Activated T-cell treated with anti-CD3 and anti-CD28 coated beads, Interleukin-2, amount 50 U/mL, for 48 hours (primary cell): ENCODE measurements at regions not wholly inside any gene's neighbourhood (a gene's known extent, or its start where the extent isn't known, plus 50 kb on each side); places are given as distances from the start of the nearest gene placed in this dataset.

ENCODE experiments used
- DNase-seq, 2 experiments: peaks; one replicate each; pipeline ENCODE4 v3.0.0-alpha.2; 2020

DNA sequence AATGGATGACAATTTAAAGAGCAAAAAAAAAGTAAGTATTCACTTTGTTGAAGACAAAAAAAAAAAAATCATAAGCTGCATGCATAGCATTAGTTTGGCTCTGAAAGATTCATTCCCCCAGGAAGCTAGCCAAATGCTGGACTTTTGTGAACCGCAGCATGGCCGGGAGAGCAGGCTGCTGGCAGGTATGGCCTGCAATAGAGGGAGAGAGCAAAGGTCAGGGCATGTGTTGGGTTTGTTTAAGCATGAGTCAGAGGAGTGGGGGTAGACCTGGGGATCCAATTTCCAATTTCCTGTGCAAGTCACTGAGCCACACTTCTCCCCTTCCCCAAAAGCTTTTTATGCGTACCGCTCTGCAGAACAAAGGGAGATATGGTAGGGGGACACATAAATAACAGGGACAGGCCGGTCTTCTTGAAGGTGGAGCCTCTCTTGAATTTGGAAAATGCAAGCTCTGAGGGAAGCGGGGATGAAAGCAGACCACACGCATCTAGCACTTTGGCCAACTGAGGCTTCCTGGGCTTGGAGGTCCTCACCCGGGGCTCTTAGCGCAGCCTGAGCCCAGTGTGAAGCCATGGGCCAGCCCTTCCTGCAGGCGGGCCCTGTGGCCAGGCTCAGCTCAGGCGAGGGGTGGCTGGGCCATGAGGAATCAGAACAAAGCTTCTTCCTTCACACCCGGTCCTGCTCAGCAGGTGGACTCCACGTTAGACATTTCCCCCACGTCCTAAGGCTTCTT, 171.1 kb downstream of the TOMM20 start:
- DNase-seq: peak; percentile 22 to 25

DNA sequence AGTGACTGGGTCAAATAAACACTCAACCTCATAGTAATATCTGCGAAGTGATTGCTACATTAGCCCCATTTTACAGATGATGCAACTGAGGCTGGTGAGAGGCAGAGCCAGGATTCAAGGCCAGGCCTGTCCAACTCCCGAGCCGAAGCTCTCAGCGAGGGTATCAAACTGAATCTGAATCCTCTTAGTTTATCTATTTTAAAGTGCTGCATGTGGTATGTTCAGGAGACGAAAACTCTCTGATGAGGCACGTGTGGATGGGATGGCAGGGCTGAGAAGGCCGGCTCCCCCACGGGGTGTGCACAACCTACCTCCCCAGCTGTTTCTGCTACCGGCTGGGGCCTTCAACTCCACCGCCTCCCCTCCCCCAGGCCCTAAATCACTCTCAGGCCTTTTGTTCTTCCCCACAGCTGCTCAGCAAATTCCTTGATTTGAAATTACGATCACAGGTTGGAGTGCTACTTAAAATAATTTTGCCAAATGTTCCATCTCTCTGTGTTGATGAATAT, 171.8 kb downstream of the TOMM20 start:
- DNase-seq: peak; percentile 17

DNA sequence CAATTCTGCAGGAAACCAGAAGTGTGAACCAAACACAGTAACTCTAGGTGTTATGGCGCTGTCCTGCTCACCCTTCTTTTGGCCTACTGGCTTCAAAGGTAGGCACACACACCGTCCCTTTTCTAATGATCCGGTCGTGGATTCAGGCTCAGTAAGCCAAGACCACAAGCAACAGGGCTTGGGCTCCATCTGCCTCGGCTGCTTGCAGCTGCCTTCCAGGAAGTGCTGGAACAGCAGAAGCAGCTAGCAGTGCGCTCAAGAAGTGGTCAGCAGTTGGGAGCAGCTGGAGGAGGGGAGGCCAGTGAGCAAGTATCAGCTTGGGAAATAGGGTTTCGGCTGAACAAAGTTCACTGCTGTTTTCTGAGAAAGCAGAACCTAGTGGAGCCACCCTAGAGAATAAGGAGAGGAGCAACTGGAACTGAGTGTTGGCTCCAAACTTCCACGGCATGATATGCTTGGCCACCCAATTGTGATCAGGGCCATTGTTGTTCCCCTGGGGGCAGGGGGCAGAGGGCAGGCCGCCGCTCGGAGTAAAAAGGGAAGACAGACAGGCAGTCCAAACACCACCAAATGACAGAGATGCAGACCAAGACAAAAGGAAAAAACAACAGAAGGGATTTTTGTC, 173.4 kb downstream of the TOMM20 start:
- peak; percentile 34 to 43 for DNase-seq

DNA sequence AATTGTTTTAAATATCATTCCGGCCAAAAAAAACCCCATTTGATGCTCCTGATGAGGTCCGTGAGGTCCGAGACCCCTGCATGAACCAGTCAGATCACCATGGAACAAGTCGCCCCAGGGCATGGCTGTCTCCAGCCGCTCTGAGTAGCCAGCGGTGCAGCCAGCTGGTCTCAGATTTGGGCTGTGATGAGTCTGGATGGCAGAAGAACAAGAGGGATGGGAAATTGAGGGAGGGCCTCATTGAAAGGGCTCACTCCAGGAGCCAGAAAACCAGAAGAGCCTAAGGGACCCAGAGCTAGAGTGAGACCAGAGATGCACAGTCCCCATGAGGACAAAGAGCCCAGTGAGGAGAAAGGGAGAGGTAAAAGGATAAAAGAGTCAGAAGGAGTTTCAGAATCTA, 174.0 kb downstream of the TOMM20 start:
- peak; percentile 15 to 19 for DNase-seq

DNA sequence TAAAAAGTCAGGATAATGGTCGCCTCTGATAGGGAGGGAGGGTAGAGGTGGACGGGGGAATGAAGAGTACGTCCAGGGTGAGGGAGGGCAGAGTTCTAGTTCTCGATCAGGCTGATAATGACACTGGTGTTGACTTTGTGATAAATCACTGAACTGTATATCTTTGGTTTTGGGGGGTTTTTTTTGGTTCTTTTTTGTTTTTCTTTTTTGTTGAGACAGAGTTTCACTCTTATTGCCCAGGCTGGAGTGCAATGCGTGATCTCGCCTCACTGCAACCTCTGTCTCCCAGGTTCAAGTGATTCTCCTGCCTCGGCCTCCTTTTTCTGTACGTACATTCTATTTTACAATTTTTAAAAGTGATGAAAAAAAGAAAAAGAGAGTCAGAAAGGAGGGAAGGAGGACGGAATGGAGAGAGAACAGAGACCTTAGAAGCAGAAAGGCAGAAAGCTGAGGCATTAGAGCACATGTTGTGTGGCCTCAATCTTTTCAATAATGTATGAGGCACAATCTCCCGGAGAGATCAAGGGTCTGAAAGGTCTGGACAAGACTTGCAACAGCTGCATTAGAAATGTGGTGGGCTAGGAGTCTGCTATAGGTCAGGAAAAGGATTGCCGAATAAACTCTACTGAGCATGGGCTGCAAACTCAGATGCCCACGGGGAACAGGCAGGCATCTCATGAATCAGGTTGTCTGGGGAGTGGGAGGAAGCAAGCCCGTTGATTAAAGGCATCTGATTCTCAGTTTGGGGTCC, 174.8 kb downstream of the TOMM20 start:
- peak; percentile 16 to 18 for DNase-seq

DNA sequence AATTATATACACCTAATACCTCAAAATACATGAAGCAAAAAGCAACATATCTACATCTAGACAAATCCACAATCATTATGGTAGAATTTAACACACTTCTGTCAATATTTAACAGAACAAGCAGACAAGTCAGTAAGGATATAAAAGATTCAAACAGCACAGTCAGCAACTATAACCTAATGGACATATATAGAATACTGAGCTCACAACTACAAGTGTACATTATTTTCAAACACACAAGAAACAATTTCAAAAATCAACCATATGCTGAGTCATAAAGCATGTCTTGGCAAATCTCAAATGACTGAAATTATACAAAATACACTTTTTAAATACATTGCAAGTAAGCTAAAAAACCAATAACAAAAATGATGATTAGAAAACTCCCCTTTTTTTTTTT, 178.0 kb downstream of the TOMM20 start:
- no peak for DNase-seq

DNA sequence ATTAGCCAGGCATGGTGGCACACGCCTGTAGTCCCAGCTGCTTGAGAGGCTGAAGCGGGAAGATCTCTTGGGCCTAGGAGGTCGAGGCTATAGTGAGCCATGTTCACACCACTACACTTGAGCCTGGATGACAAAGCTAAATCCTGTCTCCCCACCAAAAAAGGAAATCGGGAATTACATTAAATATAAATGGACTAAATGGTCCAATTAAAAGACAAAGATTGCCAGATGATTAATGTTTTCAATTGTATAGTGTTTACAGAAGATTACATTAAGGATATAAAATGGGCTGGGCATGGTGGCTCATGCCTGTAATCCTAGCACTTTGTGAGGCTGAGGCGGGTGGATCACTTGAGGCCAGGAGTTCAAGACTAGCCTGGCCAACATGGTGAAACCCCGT, 179.1 kb downstream of the TOMM20 start:
- DNase-seq: peak in 1 of 2 experiments; percentile 12

DNA sequence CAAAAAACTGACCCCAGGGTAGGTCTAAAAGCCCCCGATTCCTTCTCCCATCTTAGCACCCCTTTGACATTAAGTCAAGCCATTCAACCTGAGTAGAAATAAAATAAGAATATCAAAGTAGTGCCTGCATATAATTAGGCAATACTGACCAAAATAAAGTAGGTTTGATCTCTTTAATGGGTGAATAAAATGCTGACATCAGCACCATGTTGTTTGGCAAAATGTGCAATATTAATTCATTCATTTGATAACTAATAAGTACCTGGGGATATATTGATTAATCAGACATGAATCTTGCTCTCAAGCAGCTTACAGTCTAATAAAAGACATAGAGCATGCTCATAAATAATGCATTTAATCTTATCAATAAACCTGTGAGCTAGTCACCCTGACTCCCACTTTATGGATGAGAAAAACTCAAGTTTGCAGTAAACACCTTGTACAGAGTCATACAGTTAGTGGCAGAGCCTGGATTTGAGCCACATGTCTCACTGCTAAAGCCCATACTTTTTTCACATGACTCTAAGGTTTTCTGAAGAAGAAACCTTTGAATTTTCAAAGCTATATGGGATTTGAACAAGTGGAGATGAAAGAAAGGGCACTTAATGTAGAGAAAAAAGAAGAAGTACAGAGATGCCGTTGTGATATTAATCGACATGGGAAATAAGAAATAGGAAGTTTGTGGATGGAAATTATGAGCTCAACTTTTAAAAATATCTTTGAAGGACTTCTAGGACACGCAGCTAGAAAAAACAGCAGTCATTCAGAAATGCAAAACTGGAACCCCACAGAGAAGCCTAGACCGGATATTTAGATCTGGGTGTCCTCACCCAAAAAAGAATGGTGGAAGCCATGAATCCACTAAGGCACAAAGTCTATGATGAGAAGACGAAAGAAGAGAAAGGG, 183.9 kb downstream of the TOMM20 start:
- no peak for DNase-seq

DNA sequence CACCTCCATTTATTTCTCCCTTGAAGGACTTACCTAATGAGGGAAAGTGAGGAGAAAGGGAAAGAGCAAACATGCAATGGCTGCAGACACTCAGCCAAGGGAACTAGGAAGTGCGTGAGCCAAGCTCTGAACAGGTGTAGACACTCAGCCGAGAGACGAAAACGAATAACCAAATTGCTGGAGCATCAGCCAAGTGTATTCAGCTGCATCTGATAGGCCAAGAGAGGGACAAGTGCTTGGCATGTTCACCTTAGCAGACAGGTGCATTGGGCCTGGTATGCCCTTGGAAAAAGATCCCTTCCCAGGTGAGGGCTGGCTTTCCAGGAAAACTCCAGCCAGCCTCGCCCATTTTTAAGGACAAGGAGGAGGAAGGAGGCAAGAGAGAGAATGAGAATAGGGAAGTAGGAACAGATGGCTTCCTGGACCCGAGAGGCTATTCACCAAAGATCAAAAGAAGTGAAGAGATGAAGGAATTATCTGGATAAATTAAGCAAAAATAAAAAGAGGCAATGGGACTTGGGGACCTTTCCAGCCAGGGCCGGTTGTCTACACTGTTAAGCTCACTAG, 184.7 kb downstream of the TOMM20 start:
- peak in 1 of 2 experiments; percentile 13 for DNase-seq

DNA sequence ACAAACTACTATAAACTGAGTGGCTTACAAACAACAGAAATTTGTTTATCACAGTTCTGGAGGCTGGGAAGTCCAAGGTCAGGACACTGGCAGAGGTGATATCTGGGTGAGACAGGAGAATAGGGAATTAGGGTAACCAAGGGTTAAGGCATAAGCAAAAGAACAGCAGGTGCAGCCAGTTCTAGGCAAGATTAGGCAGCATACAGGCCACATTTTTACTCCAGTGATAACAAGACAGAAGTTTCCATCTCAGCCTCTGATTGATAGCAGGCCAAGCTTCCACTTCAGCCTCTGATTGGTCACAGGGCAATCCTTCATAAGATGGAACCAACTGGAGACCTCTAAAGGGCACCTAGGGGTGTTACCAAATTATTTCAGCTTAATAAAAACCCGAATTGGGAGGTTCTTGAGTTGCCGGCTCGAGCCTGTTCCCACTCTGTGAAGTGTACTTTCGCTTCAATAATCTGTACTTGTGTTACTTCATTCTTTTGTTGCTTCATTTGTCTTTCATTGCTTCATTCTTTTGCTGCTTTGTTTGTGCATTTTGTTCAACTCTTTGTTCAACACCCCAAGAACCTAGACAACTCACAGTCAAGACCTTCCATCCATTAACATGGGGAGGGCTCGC, 185.6 kb downstream of the TOMM20 start:
- no peak for DNase-seq

DNA sequence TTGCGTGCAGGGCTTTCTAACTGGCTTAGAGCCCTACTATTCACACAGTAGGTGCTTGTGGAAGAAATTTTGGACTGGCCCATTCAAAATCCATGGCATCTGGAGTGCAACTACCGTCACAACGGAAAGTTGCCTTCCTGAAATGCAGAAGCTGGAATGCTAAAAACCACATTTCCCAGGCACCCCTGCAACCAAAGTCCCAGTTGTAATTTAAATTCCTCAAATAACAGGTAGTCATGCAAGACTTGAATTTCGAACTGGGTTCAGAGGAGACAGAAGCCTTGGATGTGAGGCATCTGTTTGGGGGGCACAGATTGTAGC, 186.7 kb downstream of the TOMM20 start:
- peak in 1 of 2 experiments; percentile 6 for DNase-seq

DNA sequence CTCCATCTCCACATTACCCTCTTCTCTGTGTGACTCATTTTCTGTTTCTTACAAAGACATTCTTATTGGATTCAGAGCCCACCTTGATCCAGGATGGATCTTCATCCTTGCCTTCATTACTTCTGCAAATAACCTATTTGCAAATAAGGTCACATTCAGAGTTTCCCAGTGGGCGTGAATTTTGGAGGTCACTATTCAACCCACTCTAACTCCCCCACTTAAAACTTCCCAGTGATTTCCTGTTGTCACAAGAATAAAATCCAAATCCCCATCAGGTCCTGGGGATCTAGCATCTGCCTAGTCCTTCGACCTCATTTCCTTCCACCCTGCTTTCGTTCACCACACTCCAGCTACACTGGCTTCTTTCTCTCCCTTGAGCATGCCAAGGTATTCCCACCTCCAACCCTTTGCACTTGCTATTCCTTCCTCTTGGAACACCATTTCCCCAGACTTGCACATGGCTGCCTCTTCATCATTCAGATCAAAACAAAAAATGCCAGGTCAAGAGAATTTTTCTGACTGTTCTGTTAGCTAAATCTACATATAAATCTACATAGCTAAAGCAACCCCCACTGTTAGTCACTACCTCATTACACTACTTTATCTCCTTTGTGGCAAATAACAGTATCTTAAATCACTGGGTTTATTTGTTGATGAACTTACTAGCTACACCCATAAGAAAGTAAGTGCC, 187.2 kb downstream of the TOMM20 start:
- DNase-seq: peak in 1 of 2 experiments; percentile 14

DNA sequence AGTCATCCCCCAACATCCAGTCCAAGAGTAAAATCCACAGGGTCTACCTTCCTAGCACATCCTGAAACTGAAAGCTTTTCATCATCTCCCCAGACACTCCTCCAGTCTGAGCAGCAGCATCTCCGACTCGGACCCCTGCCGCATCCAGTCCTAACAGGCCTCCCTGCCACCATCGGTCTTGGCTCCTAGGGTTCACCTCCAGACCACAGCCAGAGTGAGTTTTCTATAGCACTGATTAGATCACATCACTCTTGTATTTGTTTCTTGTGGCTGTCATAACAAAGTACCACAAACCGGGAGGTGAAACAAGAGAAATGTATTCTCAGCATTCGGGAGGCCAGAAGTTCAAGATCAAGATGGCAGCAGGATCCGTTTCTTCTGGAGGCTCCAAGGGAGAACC, 187.8 kb downstream of the TOMM20 start:
- DNase-seq: no peak

DNA sequence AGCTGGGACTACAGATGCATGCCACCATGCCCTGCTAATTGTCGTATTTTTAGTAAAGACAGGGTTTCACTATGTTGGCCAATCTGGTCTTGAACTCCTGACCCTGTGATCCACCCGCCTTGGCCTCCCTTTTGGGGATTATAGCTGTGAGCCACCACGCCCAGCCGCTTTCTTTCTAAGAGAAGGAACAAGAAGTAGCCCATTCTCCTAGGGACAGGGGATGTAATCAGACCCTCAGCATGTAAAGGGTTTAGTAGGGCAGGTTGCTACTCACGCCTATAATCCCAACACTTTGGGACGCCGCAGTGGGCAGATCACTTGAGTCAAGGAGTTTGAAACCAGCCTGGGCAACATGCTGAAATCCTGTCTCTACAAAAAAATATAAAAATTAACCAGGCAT, 189.7 kb downstream of the TOMM20 start:
- DNase-seq: no peak

DNA sequence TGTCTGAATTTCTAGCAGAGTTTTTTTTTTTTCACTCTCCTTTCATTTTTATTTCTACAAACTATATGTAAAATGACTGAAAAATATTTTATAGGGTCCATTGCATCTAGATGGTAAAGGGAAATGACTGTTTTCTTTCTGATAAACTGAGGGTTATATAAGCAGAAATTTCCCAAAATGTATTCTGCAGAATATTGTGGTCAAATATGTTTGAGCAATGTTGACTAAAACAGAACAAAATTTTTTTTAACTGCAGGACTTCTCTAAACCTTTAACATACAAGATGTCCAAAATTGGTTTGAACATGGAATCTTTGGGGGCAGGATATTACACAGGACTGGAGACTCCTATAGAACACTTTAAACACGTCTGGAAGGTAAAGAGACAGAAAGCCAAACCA, 190.5 kb downstream of the TOMM20 start:
- DNase-seq: no peak

DNA sequence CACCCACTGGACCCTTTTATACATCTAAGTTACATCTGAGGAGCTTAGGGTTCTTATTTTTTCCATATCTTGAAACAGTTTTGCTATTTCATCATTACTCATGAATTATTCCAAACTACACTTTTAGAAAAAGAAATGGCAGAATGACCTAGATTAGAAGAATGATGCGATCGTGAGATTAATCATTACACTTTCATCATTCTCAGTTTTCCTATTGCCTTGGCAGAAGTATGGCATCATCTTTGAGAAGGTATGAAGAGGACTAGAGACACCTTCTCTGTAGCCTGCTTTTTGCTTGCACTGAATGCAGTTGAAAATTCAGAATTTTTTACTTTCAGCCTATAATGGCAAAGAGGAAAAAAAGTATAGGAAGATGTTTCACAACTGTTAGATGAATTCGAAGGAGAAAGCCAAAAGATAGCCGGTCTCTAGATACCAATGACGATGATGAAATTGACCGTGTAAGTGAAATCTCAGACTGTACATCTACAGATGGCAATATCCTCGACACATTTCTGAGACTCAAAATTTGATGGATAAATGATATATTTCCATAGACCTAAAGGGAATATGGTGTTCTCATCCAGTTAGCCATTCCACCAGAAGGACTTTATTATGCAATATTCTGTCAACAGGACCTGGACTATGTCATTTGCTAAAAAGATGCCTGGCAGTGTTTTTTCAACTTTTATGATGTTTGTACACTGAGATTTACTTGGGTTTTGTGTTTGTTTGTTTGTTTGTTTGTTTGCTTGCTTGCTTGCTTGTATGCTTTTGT, 191.8 kb downstream of the TOMM20 start:
- no peak for DNase-seq

DNA sequence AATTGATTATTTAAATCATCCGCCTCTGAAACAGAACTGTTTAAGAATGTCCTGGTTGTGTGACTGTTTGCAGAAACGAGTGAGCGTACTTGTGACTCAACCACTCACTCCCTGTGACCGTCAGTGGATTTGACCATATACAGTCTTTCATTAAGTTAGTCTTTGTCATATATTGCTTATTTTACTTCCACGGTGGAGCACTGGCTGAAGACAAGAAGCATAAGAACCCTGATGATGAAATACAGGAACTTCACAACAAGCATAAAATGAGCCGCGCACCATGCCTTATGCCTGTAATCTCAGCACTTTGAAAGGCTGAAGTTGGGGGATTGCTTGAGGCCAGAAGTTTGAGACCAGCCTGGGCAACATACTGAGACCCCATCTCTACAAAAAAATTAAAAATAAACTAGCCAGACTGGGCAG, 194.0 kb downstream of the TOMM20 start:
- no peak for DNase-seq

DNA sequence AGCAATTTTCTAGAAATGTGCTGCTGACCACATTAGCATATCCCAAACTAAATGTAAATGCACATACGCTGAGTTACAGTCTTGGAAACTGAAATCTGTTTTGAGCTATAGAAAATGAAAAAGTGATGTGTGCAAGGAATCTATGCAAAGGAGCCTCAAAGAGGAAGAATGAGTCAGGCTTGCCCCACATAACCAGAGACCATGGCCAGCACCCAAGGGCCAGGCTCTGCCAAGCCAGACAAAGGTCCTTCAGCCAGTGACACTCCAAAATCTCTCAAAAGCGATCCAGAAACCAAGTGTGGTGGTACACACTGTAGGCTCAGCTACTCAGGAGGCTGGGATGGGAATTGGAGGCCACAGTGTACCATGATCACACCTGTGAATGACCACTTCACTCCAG, 195.2 kb downstream of the TOMM20 start:
- peak; percentile 35 to 55 for DNase-seq

DNA sequence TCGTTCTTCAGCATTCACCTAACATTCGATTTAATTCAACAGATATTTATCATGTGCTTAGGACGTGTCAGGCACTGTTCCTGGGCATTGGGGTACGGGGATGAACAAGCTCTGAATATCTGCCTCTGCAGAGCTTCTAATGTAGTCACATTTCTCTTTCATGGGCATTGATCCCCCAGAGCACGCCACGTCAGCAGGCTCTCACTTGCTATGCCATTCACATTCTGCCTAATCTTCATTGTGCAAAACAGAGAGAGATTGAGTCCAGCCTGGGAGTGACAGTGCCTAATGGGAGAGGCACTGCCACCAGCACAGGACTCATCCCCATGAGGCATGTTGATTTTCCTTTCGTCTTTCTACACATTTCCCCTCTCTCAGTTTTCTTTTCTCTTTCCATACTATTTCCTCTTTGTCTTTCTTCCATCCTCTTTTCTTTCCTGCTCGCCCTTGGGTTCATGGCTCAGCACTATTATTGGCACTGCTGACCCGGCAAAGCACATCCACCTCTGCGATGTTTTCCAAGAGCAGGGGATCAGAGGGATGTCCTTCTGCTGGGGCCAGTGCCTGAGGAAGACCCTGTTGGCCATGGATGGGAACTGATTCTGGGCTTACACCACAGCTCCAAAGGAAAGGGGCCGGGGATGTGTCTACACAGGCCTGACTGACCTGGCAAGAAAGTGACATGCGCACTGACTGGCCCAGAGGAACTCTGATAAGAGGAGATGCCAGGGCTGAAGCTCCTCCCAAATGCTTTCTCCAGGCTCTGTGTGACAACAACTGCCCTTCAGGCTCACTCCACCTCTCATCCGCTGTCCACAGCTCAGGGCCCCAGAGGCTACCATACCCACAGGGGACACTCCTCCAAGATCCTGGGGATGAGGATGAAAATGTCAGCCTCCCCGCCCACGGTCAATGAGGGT, 195.9 kb downstream of the TOMM20 start:
- peak; percentile 37 to 44 for DNase-seq
